Hepatocyte (in vitro differentiated cells): ENCODE measurements at regions not wholly inside any gene's neighbourhood (a gene's known extent, or its start where the extent isn't known, plus 50 kb on each side); places are given as distances from the start of the nearest gene placed in this dataset.

ENCODE experiments used
- DNase-seq: peaks from one replicate; pipeline ENCODE4 v3.0.0-alpha.2; 2016; ENCODE audit warnings: low spot score
- H2AFZ ChIP-seq: fragments of 200-600 bp; sonication (generic); 2 replicates; pipeline ENCODE4 v1.6.0; 2016; ENCODE audit warnings: antibody characterized with exemption, mild to moderate bottlenecking
- H3K27ac ChIP-seq: fragments of 200-600 bp; sonication (generic); 2 replicates; pipeline ENCODE4 v1.5.1; 2016; ENCODE audit warnings: mild to moderate bottlenecking
- H3K27me3 ChIP-seq: fragments of 200-600 bp; sonication (generic); 2 replicates; pipeline ENCODE4 v1.6.1; 2016
- H3K36me3 ChIP-seq: fragments of 200-600 bp; sonication (generic); replicated peaks from 2 replicates; pipeline ENCODE4 v1.5.1; 2016; ENCODE audit warnings: low read depth; ENCODE audit not compliant: insufficient read depth
- H3K4me1 ChIP-seq: fragments of 200-600 bp; sonication (generic); 2 replicates; pipeline ENCODE4 v1.5.1; 2016; ENCODE audit warnings: mild to moderate bottlenecking, moderate library complexity; ENCODE audit not compliant: insufficient read depth
- H3K4me2 ChIP-seq: fragments of 200-600 bp; sonication (generic); 2 replicates; pipeline ENCODE4 v1.6.0; 2016
- H3K4me3 ChIP-seq: fragments of 200-600 bp; sonication (generic); 2 replicates; pipeline ENCODE4 v1.5.1; 2016; ENCODE audit warnings: mild to moderate bottlenecking
- H3K79me2 ChIP-seq: fragments of 200-600 bp; sonication (generic); 2 replicates; pipeline ENCODE4 v1.6.0; 2017; ENCODE audit warnings: mild to moderate bottlenecking
- H3K9me2 ChIP-seq: fragments of 200-600 bp; sonication (generic); replicated peaks from 2 replicates; pipeline ENCODE4 v1.6.0; 2017; ENCODE audit warnings: mild to moderate bottlenecking; ENCODE audit not compliant: insufficient read depth
- H3K9me3 ChIP-seq: fragments of 200-600 bp; sonication (generic); 2 replicates; pipeline ENCODE4 v1.5.1; 2016; ENCODE audit warnings: low read depth, mild to moderate bottlenecking
- H4K20me1 ChIP-seq: fragments of 200-600 bp; sonication (generic); 2 replicates; pipeline ENCODE4 v1.6.0; 2016; ENCODE audit warnings: mild to moderate bottlenecking; ENCODE audit not compliant: insufficient read depth, poor library complexity, severe bottlenecking
- CTCF ChIP-seq: fragments of 200-600 bp; sonication (generic); IDR thresholded peaks from 2 replicates; pipeline ENCODE4 v1.5.1; 2016; ENCODE audit warnings: antibody characterized with exemption, mild to moderate bottlenecking; ENCODE audit not compliant: poor library complexity
- EZH2 ChIP-seq: fragments of 200-600 bp; sonication (generic); IDR thresholded peaks from 2 replicates; pipeline ENCODE4 v1.6.1; 2016; ENCODE audit warnings: antibody characterized with exemption, mild to moderate bottlenecking, borderline replicate concordance
- EZH2phosphoT487 ChIP-seq: fragments of 200-600 bp; sonication (generic); IDR thresholded peaks from one replicate; pipeline ENCODE4 v1.6.1; 2018; ENCODE audit warnings: antibody characterized with exemption, mild to moderate bottlenecking, low read depth, moderate library complexity; ENCODE audit not compliant: unreplicated experiment, severe bottlenecking
- WGBS: methylation state at CpG from one replicate; pipeline ENCODE4 v1.1.6; 2016; ENCODE audit warnings: low lambda C conversion rate; ENCODE audit errors: missing lambda C conversion rate; 5-methylcytosine and 5-hydroxymethylcytosine counted together

- Histone ChIP-seq H3K4me3 (no peak overlapping the region), H3K27ac (no peak overlapping the region), H4K20me1 (no peaks in the 10 kb centered on the region), H3K79me2 (no peaks in the 10 kb centered on the region), H3K27me3 (peaks cover 16% of the 10 kb centered on the region), H2AFZ (no peak overlapping the region), H3K4me2 (no peak overlapping the region), H3K36me3 (no peaks in the 10 kb centered on the region), H3K9me2 (no peaks in the 10 kb centered on the region), H3K4me1 (peaks cover 5% of the 10 kb centered on the region), H3K9me3 (no peaks in the 10 kb centered on the region)
- no peak for DNase-seq
- no peak for TF ChIP-seq EZH2
- no peak for TF ChIP-seq EZH2phosphoT487
- TF ChIP-seq CTCF = no peak
- WGBS = 79% methylated on average over 5 of the region's 5 CpGs
These were observed 572.5 kb upstream of the JAG1 start for GRCh38 chr20:11246251-11246775.

GRCh38 chr20:11247046-11248010, 573.5 kb upstream of the JAG1 start:
- 83% methylated on average over 11 of the region's 11 CpGs for WGBS
- Histone ChIP-seq H2AFZ (no peak overlapping the region), H3K4me2 (no peak overlapping the region), H3K9me2 (no peaks in the 10 kb centered on the region), H3K4me1 (peaks cover 5% of the 10 kb centered on the region), H3K4me3 (no peak overlapping the region), H3K79me2 (no peaks in the 10 kb centered on the region), H3K27me3 (peaks cover 16% of the 10 kb centered on the region), H3K36me3 (no peaks in the 10 kb centered on the region), H3K27ac (no peak overlapping the region), H4K20me1 (no peaks in the 10 kb centered on the region), H3K9me3 (no peaks in the 10 kb centered on the region)
- TF ChIP-seq CTCF (no peak), EZH2 (no peak), EZH2phosphoT487 (no peak)
- DNase-seq = no peak

- Histone ChIP-seq H3K9me3 (no peaks in the 10 kb centered on the region), H3K27ac (no peak overlapping the region), H3K4me1 (peaks cover 5% of the 10 kb centered on the region), H4K20me1 (no peaks in the 10 kb centered on the region), H3K9me2 (no peaks in the 10 kb centered on the region), H3K27me3 (peaks cover 16% of the 10 kb centered on the region), H2AFZ (no peak overlapping the region), H3K4me3 (no peak overlapping the region), H3K79me2 (no peaks in the 10 kb centered on the region), H3K4me2 (no peak overlapping the region), H3K36me3 (no peaks in the 10 kb centered on the region)
- TF ChIP-seq EZH2phosphoT487 = no peak
- TF ChIP-seq CTCF = no peak
- TF ChIP-seq EZH2 = no peak
- no peak for DNase-seq
- WGBS = 89% methylated on average over 3 of the region's 3 CpGs
These were observed 574.2 kb upstream of the JAG1 start for GRCh38 chr20:11248011-11248409.
